ENCODE measurements at regions not wholly inside any gene's neighbourhood (a gene's known extent, or its start where the extent isn't known, plus 50 kb on each side); places are given as distances from the start of the nearest gene placed in this dataset.
A peak's percentile ranks its signal among the peaks of the same experiment; 100 is the strongest.

- no peak for ATAC-seq
- 44 to 46% methylated on average over 2 of the region's 2 CpGs for WGBS, 2 donors
These were observed 62.0 kb downstream of the FAM50B start for GRCh38 chr6:3911130-3911529.

GRCh38 chr6:3911614-3912336 lies 62.6 kb downstream of the FAM50B start:
- ATAC-seq (peak; percentile 27 to 80 (median 58)), DNase-seq (peak; percentile 50 to 72)
- peak overlapping the region in 2 of 10 donors; percentile 11 to 23 for H3K4me3 ChIP-seq
- no peak for TF ChIP-seq CTCF (IDR thresholded peaks at IDR 0.05)
- peak overlapping the region; percentile 79 to 92 (median 86) for H3K27ac ChIP-seq
- H3K27me3 ChIP-seq, result no peaks in the 10 kb centered on the region
- H3K9me3 ChIP-seq, result no peaks in the 10 kb centered on the region
- intact Hi-C loops (cut with DNase I), result no loop called here
- peaks cover 16 to 48% (median 44%) of the 10 kb centered on the region in 9 donors for H3K4me1 ChIP-seq
- no peaks in the 10 kb centered on the region for H3K36me3 ChIP-seq
- WGBS, 2 donors, result 34 to 41% methylated on average over 8 of the region's 8 CpGs

More at GRCh38 chr6:3911130-3911529, 62.0 kb downstream of the FAM50B start:
- TF ChIP-seq CTCF (IDR thresholded peaks at IDR 0.05), result no peak
- Histone ChIP-seq H3K27me3 (no peaks in the 10 kb centered on the region), H3K4me1 (peaks cover 16 to 52% (median 46%) of the 10 kb centered on the region in 9 donors), H3K27ac (peak overlapping the region in 9 of 10 donors; percentile 79 to 92 (median 87)), H3K9me3 (no peaks in the 10 kb centered on the region), H3K36me3 (no peaks in the 10 kb centered on the region), H3K4me3 (peak overlapping the region in 3 of 10 donors; percentile 11 to 23 (median 19))
- intact Hi-C loops (cut with DNase I), result no loop called here
- no peak for DNase-seq

- WGBS, 2 donors, result 58 to 61% methylated on average over 3 of the region's 3 CpGs
- no peaks in the 10 kb centered on the region for H3K36me3 ChIP-seq
- ATAC-seq, result peak; percentile 6 to 54 (median 22)
- intact Hi-C loops (cut with DNase I), result no loop called here
- no peaks in the 10 kb centered on the region for H3K27me3 ChIP-seq
- no peaks in the 10 kb centered on the region for H3K9me3 ChIP-seq
- no peak overlapping the region for H3K4me3 ChIP-seq
- peak overlapping the region; percentile 79 to 92 (median 86) for H3K27ac ChIP-seq
- peaks cover 16 to 48% (median 44%) of the 10 kb centered on the region in 9 donors for H3K4me1 ChIP-seq
- TF ChIP-seq CTCF (IDR thresholded peaks at IDR 0.05), result no peak
- no peak for DNase-seq
These were observed 63.3 kb downstream of the FAM50B start for GRCh38 chr6:3912361-3913076.

DNA sequence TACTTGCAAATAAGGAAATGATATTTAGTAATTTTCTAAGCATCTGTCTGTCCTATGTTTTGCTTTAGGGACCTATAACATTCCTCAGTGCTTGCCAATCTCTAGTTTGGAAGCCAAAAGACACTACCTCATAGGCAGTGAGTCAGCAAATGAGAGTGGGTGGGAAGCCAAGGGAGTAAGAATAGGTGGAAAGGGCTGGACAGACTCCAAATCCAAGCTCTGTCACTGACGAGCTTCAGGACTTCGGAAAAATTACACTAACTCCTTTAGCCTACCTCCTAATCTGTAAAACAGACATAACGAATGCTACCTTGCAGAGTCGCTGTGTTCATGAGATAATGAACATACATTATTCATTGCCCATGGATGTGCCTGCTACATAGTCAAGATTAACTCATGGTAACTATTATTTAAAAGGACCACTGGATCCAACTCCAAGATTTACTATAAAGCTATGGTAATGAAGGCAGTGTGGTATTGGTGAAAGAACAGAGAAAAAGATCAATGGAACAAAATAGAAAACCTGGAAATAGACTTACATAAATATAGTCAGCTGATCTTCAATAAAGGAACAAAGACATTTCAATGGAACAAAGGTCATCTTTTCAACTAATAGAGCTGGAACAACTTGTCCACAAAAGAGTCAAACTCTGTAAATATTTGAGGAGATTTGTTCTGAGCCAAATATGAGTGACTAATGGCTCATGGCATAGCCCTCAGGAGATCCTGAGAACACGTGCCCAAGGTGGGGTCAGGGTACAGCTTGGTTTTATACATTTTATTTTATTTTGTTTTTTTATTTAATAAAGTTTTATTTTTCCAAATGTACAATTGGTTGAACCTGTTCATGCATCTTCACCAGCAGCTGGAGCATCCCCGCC lies 64.1 kb downstream of the FAM50B start:
- intact Hi-C loops (cut with DNase I), result no loop called here
- Histone ChIP-seq H3K9me3 (no peaks in the 10 kb centered on the region), H3K27me3 (no peaks in the 10 kb centered on the region), H3K27ac (peak overlapping the region; percentile 79 to 92 (median 86)), H3K36me3 (no peaks in the 10 kb centered on the region), H3K4me3 (no peak overlapping the region), H3K4me1 (peaks cover 16 to 48% (median 44%) of the 10 kb centered on the region in 9 donors)
- ATAC-seq (peak; percentile 89 to 95 (median 92)), DNase-seq (peak in 1 of 2 donors; percentile 92)
- WGBS, 2 donors, result 29 to 33% methylated on average over 6 of the region's 6 CpGs
- TF ChIP-seq CTCF (IDR thresholded peaks at IDR 0.05), result no peak

Data from heart right ventricle (tissue), 16 donors.